Fibroblast of skin of right biceps (primary cell): ENCODE measurements at regions not wholly inside any gene's neighbourhood (a gene's known extent, or its start where the extent isn't known, plus 50 kb on each side); places are given as distances from the start of the nearest gene placed in this dataset.
"Not testable (repeated sequence)": the region's sequence is repeated elsewhere in the genome, so short reads cannot be mapped to it uniquely, and the experiment has no call there.

Source experiments
- DNase-seq: peaks from one replicate; pipeline ENCODE4 v3.0.0-alpha.2; 2013

DNA sequence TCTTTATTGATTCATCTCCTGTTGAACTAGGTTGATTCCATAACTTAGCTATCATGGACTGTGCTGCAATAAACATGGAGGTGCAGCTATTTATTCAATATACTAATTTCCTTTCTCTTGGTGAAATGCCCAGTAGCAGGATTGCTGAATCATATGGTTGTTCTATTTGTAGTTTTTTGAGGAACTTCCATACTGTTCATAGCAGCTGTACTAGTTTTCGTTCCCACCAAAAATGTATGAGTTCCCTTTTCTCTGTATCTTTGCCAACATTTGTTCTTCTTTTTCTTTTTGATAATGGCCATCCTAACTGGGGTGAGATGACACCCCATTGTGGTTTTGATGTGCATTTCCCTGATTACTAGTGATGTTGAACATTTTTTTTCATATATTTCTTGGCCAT lies 87.2 kb upstream of the NAV2 start:
- no peak for DNase-seq

DNA sequence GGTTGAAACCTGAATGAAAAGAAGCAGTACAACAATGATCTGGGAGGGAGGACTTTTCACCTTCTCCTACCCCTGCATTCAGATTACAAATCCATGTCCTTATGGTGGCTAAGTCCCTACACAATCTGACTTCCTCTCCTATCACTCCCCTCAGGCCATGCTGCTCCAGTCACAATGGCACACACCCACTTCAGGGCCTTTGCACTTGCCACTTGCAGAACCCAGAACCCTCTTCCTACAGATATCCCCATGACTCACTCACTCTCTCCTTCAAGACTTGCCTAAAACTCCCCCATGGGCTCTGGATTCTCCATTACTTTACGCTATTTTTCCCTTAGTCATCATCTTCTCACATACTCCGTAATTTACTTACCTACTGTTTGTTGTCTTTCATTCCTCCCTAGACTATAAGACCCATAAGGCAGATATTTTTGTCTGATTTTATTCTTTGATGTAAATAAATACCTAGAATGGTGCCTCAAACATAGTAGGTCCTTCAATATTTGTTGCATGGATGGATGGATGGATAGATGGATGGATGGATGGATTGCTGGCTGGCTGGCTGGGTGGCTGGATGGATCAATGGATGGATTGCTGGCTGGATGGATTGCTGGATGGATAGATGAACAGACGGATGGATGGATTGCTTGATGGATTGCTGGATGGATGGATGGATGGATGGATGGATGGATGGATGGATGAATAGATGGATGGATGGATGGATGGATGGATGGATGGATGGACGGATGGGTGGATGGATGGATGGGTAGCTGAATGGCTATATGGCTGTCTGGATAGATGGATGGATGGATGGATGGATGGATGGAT lies 94.7 kb upstream of the NAV2 start:
- no peak for DNase-seq

GRCh38 chr11:19615341-19616183 lies 97.1 kb upstream of the NAV2 start:
- DNase-seq, result peak; percentile 79

- DNase-seq, result no peak
Measured at GRCh38 chr11:19614370-19614940, 98.2 kb upstream of the NAV2 start.

DNA sequence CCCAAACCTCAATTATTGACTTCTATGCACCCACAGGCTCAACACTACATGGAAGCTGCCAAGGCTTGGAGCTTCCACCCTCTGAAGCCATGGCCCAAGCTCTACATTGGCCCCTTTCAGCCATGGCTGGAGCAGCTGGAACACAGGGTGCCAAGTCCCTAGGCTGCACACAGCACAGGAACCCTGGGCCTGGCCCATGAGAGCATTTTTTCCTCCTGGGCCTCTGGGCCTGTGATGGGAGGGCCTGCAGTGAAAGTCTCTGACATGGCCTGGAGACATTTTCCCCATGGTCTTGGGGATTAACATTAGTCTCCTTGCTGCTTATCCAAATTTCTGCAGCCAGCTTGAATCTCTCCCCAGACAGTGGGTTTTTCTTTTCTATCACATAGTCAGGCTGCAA lies 100.6 kb upstream of the NAV2 start:
- DNase-seq, result not testable (repeated sequence)

- no peak for DNase-seq
Measured at GRCh38 chr11:19607656-19608360, 104.8 kb upstream of the NAV2 start.

GRCh38 chr11:19606856-19607655 lies 105.6 kb upstream of the NAV2 start:
- no peak for DNase-seq

GRCh38 chr11:19605520-19606371 lies 106.9 kb upstream of the NAV2 start:
- DNase-seq, result peak; percentile 84

GRCh38 chr11:19604679-19605375 lies 107.8 kb upstream of the NAV2 start:
- no peak for DNase-seq

- DNase-seq, result no peak
Measured at GRCh38 chr11:19603771-19604170, 108.9 kb upstream of the NAV2 start.

DNA sequence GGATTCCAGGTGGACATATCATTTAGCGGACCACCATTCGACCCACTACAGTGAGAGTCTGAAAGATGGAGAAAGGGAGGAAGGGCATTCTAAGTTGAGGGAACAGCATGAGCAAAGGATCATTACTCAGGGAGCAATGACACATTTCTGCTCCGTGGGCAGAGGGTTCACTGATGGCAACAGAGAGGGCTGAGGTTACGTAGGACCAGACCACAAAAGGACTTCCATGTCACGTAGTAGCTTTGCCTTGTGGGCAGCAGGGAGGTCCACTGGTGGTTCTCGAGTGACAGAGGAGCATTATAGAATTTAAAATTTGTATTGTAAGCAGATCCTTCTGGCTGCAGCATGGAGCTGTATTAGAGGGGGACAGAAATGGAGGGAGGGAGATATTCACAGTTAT lies 109.7 kb upstream of the NAV2 start:
- no peak for DNase-seq

- DNase-seq, result no peak
Measured at GRCh38 chr11:19602406-19602805, 110.2 kb upstream of the NAV2 start.

DNA sequence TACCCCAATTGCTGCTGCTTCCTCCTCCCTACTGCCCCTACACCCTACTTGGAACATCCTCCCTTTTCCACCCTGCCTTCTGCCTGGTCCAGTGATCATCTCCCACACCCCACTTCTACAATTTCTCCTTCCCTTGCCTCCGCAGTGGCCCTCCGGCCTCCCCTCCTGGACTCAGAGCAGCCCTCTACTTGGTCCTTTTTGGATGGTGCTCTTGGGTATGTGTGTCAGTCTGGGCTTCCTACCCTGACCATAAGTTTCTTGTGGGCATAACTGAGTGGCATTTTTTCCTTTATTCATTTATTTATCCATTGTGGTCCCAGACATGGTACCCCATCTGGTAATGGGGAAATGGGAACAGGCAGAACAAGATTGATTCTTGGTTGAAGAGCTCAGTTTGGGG lies 111.4 kb upstream of the NAV2 start:
- no peak for DNase-seq

DNA sequence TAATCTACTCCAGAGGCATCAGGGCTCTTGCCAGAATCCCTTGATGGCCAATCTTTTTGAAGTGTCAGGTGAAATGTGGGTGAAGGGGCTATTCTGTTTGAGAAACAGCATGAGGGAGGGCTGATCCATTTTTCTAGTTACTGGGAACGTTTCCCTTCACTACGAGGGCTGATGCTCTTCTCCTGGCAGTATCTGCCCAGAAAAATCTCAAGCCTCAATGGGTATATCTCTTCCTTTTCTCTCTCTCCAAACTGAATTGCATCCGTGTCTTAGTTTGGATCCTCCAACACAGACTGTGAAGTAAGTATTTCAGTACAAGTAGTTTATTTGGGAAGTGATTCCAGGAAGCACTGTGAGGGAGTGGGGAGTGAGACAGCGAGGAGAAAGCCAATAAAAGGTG lies 113.0 kb upstream of the NAV2 start:
- no peak for DNase-seq

GRCh38 chr11:19598876-19599486 lies 113.7 kb upstream of the NAV2 start:
- no peak for DNase-seq

- DNase-seq, result no peak
Measured at GRCh38 chr11:19598456-19598855, 114.2 kb upstream of the NAV2 start.

GRCh38 chr11:19597876-19598275 lies 114.8 kb upstream of the NAV2 start:
- DNase-seq, result no peak

- DNase-seq, result peak; percentile 92
Measured at GRCh38 chr11:19597206-19597605, 115.4 kb upstream of the NAV2 start.

- DNase-seq, result peak; percentile 94
Measured at GRCh38 chr11:19595840-19596751, 116.5 kb upstream of the NAV2 start.
